Endothelial cell of umbilical vein (primary cell): ENCODE measurements at regions not wholly inside any gene's neighbourhood (a gene's known extent, or its start where the extent isn't known, plus 50 kb on each side); places are given as distances from the start of the nearest gene placed in this dataset.

Source experiments
- BruUV-seq: library from RNA; stranded (reverse); fragments of 400-500 nt; replicated peaks from 2 replicates; lab custom pipeline; 2021; lab: Mats Ljungman, UMichigan
- CTCF ChIA-PET: fragments of 300-600, 350-600 bp; sonication (Branson Sonifier 250); formaldehyde crosslinking; loops from one replicate; lab custom pipeline; 2021; ENCODE audit warnings: antibody characterized with exemption, inconsistent platforms; lab: Charles Lee
- POLR2A ChIA-PET: fragments of 300-600, 350-600 bp; sonication (Branson Sonifier 250); formaldehyde crosslinking; loops from one replicate; lab custom pipeline; 2021; ENCODE audit warnings: antibody characterized with exemption, inconsistent platforms; lab: Charles Lee
- DNase-seq: peaks from one replicate; pipeline ENCODE4 v3.0.0-alpha.2; 2011; ENCODE audit warnings: low read depth, low spot score
- FAIRE-seq: peaks from 2 replicates; lab custom pipeline; 2011; peaks lifted over from hg19 to GRCh38; lab: Jason Lieb, UNC
- H2AFZ ChIP-seq: 2 replicates; pipeline ENCODE4 v1.6.0; 2012; ENCODE audit warnings: low read depth, low read length, control low read depth, inconsistent platforms
- H3K27ac ChIP-seq: 2 replicates; pipeline ENCODE4 v1.5.1; 2011; ENCODE audit warnings: low read depth, mild to moderate bottlenecking, control low read depth, low read length, moderate library complexity; ENCODE audit not compliant: insufficient read depth
- H3K27me3 ChIP-seq, 2 experiments: 2 replicates each; pipeline versions ENCODE4 v1.6.0 to v1.6.1; 2011; ENCODE audit warnings: low read length in 2 of 2, mixed read lengths in 1 of 2; ENCODE audit not compliant: control insufficient read depth in 2 of 2, insufficient read depth in 2 of 2
- H3K36me3 ChIP-seq, 2 experiments: 2 replicates in 1 of 2; 3 replicates in 1 of 2; pipeline ENCODE4 v1.5.1; 2011; ENCODE audit warnings: low read length in 2 of 2, mild to moderate bottlenecking in 1 of 2, moderate library complexity in 1 of 2; ENCODE audit not compliant: control insufficient read depth in 2 of 2, insufficient read depth in 2 of 2; ENCODE audit errors: extremely low read depth in 1 of 2
- H3K4me1 ChIP-seq: 3 replicates; pipeline ENCODE4 v1.5.1; 2011; ENCODE audit warnings: mild to moderate bottlenecking, low read length; ENCODE audit not compliant: control insufficient read depth, insufficient read depth; ENCODE audit errors: extremely low read depth
- H3K4me2 ChIP-seq: 2 replicates; pipeline ENCODE4 v1.6.1; 2011; ENCODE audit warnings: low read length, control low read depth, mixed read lengths; ENCODE audit not compliant: insufficient read depth
- H3K4me3 ChIP-seq, 3 experiments: fragments of 200-600 bp in 1 of 3; sonication (generic), shearing (Covaris generic) in 1 of 3; replicated peaks in 1 of 3; 2 replicates each; pipeline ENCODE4 v1.5.1; 2011 to 2016; ENCODE audit warnings: control low read depth in 3 of 3, low read length in 3 of 3, mild to moderate bottlenecking in 2 of 3, inconsistent platforms in 1 of 3, low read depth in 1 of 3, moderate library complexity in 1 of 3; ENCODE audit not compliant: insufficient read depth in 1 of 3
- H3K79me2 ChIP-seq: 2 replicates; pipeline ENCODE4 v1.6.0; 2012; ENCODE audit warnings: low read length, inconsistent platforms; ENCODE audit not compliant: control insufficient read depth, insufficient read depth
- H3K9ac ChIP-seq: replicated peaks from 2 replicates; pipeline ENCODE3; 2011; ENCODE audit warnings: low read length, control low read depth; ENCODE audit not compliant: insufficient read depth; ENCODE audit errors: extremely low read depth
- H3K9me1 ChIP-seq: replicated peaks from 3 replicates; pipeline ENCODE4 v1.6.0; 2011; ENCODE audit warnings: mild to moderate bottlenecking, low read length; ENCODE audit not compliant: control insufficient read depth, insufficient read depth; ENCODE audit errors: extremely low read depth
- H3K9me3 ChIP-seq: replicated peaks from 2 replicates; pipeline ENCODE4 v1.5.1; 2012; ENCODE audit warnings: low read length, inconsistent platforms; ENCODE audit not compliant: control insufficient read depth, insufficient read depth
- H4K20me1 ChIP-seq: replicated peaks from 2 replicates; pipeline ENCODE3; 2011; ENCODE audit warnings: mild to moderate bottlenecking, low read length; ENCODE audit not compliant: control insufficient read depth, insufficient read depth; ENCODE audit errors: extremely low read depth
- EZH2 ChIP-seq: IDR thresholded peaks from 2 replicates; pipeline ENCODE4 v1.6.1; 2012; ENCODE audit warnings: borderline replicate concordance, low read depth, mild to moderate bottlenecking, moderate library complexity, low read length, inconsistent platforms; ENCODE audit not compliant: severe bottlenecking
- FOS ChIP-seq: IDR thresholded peaks from 2 replicates; pipeline ENCODE4 v1.6.1; 2011; ENCODE audit warnings: mild to moderate bottlenecking, low read length, moderate library complexity, borderline replicate concordance; ENCODE audit not compliant: insufficient read depth
- GATA2 ChIP-seq: IDR thresholded peaks from 2 replicates; pipeline ENCODE4 v1.7.0; 2011; ENCODE audit warnings: low read depth, mild to moderate bottlenecking, moderate library complexity, mixed read lengths, low read length; ENCODE audit not compliant: insufficient read length, insufficient read depth
- JUN ChIP-seq: IDR thresholded peaks from 2 replicates; pipeline ENCODE4 v1.6.1; 2011; ENCODE audit warnings: borderline replicate concordance, low read depth; ENCODE audit not compliant: insufficient read length, insufficient read depth
- MYC ChIP-seq: IDR thresholded peaks from one replicate; pipeline ENCODE4 v1.6.1; 2011; ENCODE audit warnings: mild to moderate bottlenecking, low read depth, low read length
- POLR2A ChIP-seq: IDR thresholded peaks from 2 replicates; pipeline ENCODE4 v1.6.1; 2012; ENCODE audit warnings: low read depth, mild to moderate bottlenecking, control low read depth, low read length
- POLR2AphosphoS5 ChIP-seq: IDR thresholded peaks from 2 replicates; pipeline ENCODE4 v1.6.1; 2012; ENCODE audit warnings: low read depth, mild to moderate bottlenecking, control low read depth, low read length, moderate library complexity; ENCODE audit not compliant: insufficient read depth
- dilution Hi-C: fragments of 300-500 bp; cut with MboI; formaldehyde crosslinking; loops from one replicate; pipeline ENCODE4 v1.15.0; 2019; ENCODE audit warnings: low sequenced_read_pairs; ENCODE audit not compliant: extremely low pct_ligation_motif_present
- intact Hi-C: fragments of 100-400 bp; cut with micrococcal nuclease; formaldehyde crosslinking; loops from one replicate; pipeline ENCODE4 v1.10.0; 2022
- TF ChIP-seq, protein P1 (sequence below): IDR thresholded peaks from 2 replicates; pipeline ENCODE4 v1.6.1; 2011; ENCODE audit not compliant: insufficient read depth, insufficient read length
- TF ChIP-seq, protein P2 (sequence below), 2 donors: IDR thresholded peaks; 1 replicate in 1 of 2; 2 replicates in 1 of 2; pipeline ENCODE4 v1.5.1; 2011; ENCODE audit warnings: low read length in 2 of 2, mild to moderate bottlenecking in 2 of 2, moderate library complexity in 2 of 2, control low read depth in 1 of 2, inconsistent platforms in 1 of 2, low read depth in 1 of 2; ENCODE audit not compliant: insufficient read depth in 1 of 2; ENCODE audit errors: extremely low read depth in 1 of 2

DNA sequence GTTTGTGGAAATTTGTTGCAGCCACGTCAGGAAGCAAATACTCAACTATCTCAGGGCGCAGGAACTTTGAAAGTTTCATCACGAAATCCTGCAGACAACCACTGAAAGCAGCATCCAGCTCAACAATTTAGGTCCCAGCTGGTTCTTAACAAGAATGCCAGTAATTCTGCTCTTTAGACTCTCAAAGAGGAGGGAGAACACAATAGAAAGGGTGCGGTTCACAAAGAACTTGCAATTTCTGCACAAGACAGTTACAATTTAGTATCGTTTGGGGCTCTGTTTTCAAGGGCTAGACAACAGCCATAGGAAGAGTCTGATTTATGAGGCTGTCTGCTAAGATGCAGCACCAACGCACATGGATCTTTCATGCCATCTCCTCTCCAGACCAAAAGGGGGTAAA lies 223.1 kb downstream of the FGFR2 start:
- no peak overlapping the region for H3K4me3 ChIP-seq
- no peak for DNase-seq
- H3K9me3 ChIP-seq, result peaks cover 2% of the 10 kb centered on the region
- no peaks in the 10 kb centered on the region for H3K4me1 ChIP-seq
- no peaks in the 10 kb centered on the region for H4K20me1 ChIP-seq
- POLR2A ChIA-PET, result no interaction called here
- H3K79me2 ChIP-seq, result no peaks in the 10 kb centered on the region
- CTCF ChIA-PET, result no interaction called here
- H3K9ac ChIP-seq, result no peak overlapping the region
- dilution Hi-C loops, result no loop called here
- no peak for TF ChIP-seq GATA2
- TF ChIP-seq POLR2AphosphoS5, result no peak
- no peak for TF ChIP-seq EZH2
- TF ChIP-seq, protein P1, sequence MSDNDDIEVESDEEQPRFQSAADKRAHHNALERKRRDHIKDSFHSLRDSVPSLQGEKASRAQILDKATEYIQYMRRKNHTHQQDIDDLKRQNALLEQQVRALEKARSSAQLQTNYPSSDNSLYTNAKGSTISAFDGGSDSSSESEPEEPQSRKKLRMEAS, result no peak
- H3K27me3 ChIP-seq, result no peaks in the 10 kb centered on the region
- FAIRE-seq, result no peak
- intact Hi-C loops, result no loop called here
- BruUV-seq, result no TSS peak
- no peak overlapping the region for H3K27ac ChIP-seq
- no peaks in the 10 kb centered on the region for H3K36me3 ChIP-seq
- no peak overlapping the region for H2AFZ ChIP-seq
- H3K4me2 ChIP-seq, result no peak overlapping the region
- H3K9me1 ChIP-seq, result no peaks in the 10 kb centered on the region

DNA sequence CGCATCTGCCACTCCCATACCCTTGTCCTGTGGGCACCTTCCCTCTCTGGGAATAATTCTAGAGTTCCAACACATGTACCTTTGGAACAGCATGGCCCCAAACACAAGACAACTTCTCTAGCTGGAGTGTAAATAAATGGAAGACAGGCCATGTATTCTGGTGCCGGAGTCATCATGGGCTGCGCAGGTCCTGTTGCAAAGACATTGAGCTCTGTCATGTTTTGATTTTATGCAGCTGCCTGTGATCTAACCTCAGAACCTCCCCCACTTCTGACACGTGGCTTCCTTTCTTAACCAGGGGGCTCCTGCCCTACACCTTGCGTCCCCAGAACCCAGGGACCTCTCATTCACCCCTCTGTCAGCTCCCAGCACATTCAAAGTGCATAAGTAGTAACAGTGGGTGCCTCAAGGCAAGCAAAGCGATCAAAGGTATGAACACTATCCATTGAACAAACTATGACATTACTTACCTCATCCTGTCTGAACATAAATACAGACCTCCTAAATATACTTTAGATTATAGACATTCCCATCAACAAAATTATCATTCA lies 219.9 kb downstream of the FGFR2 start:
- H3K27me3 ChIP-seq, result no peaks in the 10 kb centered on the region
- dilution Hi-C loops, result no loop called here
- H3K27ac ChIP-seq, result no peak overlapping the region
- H3K4me1 ChIP-seq, result no peaks in the 10 kb centered on the region
- H4K20me1 ChIP-seq, result no peaks in the 10 kb centered on the region
- ChIA-PET CTCF (no interaction called here), POLR2A (no interaction called here)
- no peak overlapping the region for H3K9ac ChIP-seq
- intact Hi-C loops, result no loop called here
- H3K4me3 ChIP-seq, result no peak overlapping the region
- no peak overlapping the region for H2AFZ ChIP-seq
- H3K9me3 ChIP-seq, result peaks cover 2% of the 10 kb centered on the region
- H3K4me2 ChIP-seq, result no peak overlapping the region
- H3K36me3 ChIP-seq, result no peaks in the 10 kb centered on the region
- BruUV-seq, result no TSS peak
- DNase-seq (no peak), FAIRE-seq (no peak)
- H3K79me2 ChIP-seq, result no peaks in the 10 kb centered on the region
- no peaks in the 10 kb centered on the region for H3K9me1 ChIP-seq
- TF ChIP-seq, protein P2, sequence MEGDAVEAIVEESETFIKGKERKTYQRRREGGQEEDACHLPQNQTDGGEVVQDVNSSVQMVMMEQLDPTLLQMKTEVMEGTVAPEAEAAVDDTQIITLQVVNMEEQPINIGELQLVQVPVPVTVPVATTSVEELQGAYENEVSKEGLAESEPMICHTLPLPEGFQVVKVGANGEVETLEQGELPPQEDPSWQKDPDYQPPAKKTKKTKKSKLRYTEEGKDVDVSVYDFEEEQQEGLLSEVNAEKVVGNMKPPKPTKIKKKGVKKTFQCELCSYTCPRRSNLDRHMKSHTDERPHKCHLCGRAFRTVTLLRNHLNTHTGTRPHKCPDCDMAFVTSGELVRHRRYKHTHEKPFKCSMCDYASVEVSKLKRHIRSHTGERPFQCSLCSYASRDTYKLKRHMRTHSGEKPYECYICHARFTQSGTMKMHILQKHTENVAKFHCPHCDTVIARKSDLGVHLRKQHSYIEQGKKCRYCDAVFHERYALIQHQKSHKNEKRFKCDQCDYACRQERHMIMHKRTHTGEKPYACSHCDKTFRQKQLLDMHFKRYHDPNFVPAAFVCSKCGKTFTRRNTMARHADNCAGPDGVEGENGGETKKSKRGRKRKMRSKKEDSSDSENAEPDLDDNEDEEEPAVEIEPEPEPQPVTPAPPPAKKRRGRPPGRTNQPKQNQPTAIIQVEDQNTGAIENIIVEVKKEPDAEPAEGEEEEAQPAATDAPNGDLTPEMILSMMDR (IDR thresholded peaks at IDR 0.05; ENCODE audit: extremely low read depth in 1 of 2, insufficient read depth in 1 of 2, low read depth in 1 of 2, low read length in 2 of 2), result no peak
- no peak for TF ChIP-seq POLR2A
- TF ChIP-seq JUN, result no peak
- TF ChIP-seq MYC, result no peak
- no peak for TF ChIP-seq POLR2AphosphoS5
- no peak for TF ChIP-seq FOS
- TF ChIP-seq, protein P1, result no peak
- TF ChIP-seq EZH2, result no peak
- TF ChIP-seq GATA2, result no peak
